ENCODE measurements at regions not wholly inside any gene's neighbourhood (a gene's known extent, or its start where the extent isn't known, plus 50 kb on each side); places are given as distances from the start of the nearest gene placed in this dataset.

GRCh38 chr2:204437815-204438756 is 107.2 kb upstream of the PARD3B start (continued):
- TF ChIP-seq FOSL1 (CRISPR knock-in tag; IDR thresholded peaks at IDR 0.05; ENCODE audit: borderline replicate concordance) (no peak), ZNF142 (CRISPR knock-in tag; IDR thresholded peaks at IDR 0.05) (peak; percentile 95), ZNF280D (CRISPR knock-in tag; IDR thresholded peaks at IDR 0.05) (no peak), RAD51 (IDR thresholded peaks at IDR 0.05; ENCODE audit: borderline replicate concordance) (no peak), ZNF20 (CRISPR knock-in tag; IDR thresholded peaks at IDR 0.05) (no peak), ZNF572 (CRISPR knock-in tag; IDR thresholded peaks at IDR 0.05) (no peak), ZNF709 (CRISPR knock-in tag; IDR thresholded peaks at IDR 0.05) (no peak), TP53 (CRISPR knock-in tag; conservative IDR thresholded peaks at IDR 0.05) (no peak), ZNF720 (CRISPR knock-in tag; IDR thresholded peaks at IDR 0.05) (no peak), SNAPC5 (CRISPR knock-in tag; IDR thresholded peaks at IDR 0.05; ENCODE audit: borderline replicate concordance) (no peak), NFIB (CRISPR knock-in tag; IDR thresholded peaks at IDR 0.05; ENCODE audit: borderline replicate concordance) (no peak), SP140L (CRISPR knock-in tag; IDR thresholded peaks at IDR 0.05; ENCODE audit: borderline replicate concordance) (0 out of 2 replicates have a peak, but pooled peaks have one; percentile 53)
- TF ChIP-seq, protein P1, sequence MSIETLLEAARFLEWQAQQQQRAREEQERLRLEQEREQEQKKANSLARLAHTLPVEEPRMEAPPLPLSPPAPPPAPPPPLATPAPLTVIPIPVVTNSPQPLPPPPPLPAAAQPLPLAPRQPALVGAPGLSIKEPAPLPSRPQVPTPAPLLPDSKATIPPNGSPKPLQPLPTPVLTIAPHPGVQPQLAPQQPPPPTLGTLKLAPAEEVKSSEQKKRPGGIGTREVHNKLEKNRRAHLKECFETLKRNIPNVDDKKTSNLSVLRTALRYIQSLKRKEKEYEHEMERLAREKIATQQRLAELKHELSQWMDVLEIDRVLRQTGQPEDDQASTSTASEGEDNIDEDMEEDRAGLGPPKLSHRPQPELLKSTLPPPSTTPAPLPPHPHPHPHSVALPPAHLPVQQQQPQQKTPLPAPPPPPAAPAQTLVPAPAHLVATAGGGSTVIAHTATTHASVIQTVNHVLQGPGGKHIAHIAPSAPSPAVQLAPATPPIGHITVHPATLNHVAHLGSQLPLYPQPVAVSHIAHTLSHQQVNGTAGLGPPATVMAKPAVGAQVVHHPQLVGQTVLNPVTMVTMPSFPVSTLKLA (IDR thresholded peaks at IDR 0.05) = no peak
- TF ChIP-seq, protein P2, sequence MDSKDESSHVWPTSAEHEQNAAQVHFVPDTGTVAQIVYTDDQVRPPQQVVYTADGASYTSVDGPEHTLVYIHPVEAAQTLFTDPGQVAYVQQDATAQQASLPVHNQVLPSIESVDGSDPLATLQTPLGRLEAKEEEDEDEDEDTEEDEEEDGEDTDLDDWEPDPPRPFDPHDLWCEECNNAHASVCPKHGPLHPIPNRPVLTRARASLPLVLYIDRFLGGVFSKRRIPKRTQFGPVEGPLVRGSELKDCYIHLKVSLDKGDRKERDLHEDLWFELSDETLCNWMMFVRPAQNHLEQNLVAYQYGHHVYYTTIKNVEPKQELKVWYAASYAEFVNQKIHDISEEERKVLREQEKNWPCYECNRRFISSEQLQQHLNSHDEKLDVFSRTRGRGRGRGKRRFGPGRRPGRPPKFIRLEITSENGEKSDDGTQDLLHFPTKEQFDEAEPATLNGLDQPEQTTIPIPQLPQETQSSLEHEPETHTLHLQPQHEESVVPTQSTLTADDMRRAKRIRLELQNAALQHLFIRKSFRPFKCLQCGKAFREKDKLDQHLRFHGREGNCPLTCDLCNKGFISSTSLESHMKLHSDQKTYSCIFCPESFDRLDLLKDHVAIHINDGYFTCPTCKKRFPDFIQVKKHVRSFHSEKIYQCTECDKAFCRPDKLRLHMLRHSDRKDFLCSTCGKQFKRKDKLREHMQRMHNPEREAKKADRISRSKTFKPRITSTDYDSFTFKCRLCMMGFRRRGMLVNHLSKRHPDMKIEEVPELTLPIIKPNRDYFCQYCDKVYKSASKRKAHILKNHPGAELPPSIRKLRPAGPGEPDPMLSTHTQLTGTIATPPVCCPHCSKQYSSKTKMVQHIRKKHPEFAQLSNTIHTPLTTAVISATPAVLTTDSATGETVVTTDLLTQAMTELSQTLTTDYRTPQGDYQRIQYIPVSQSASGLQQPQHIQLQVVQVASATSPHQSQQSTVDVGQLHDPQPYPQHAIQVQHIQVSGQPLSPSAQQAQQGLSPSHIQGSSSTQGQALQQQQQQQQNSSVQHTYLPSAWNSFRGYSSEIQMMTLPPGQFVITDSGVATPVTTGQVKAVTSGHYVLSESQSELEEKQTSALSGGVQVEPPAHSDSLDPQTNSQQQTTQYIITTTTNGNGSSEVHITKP (CRISPR knock-in tag; IDR thresholded peaks at IDR 0.05; ENCODE audit: low read depth) = peak; percentile 67
